ENCODE measurements at regions not wholly inside any gene's neighbourhood (a gene's known extent, or its start where the extent isn't known, plus 50 kb on each side); places are given as distances from the start of the nearest gene placed in this dataset.

DNA sequence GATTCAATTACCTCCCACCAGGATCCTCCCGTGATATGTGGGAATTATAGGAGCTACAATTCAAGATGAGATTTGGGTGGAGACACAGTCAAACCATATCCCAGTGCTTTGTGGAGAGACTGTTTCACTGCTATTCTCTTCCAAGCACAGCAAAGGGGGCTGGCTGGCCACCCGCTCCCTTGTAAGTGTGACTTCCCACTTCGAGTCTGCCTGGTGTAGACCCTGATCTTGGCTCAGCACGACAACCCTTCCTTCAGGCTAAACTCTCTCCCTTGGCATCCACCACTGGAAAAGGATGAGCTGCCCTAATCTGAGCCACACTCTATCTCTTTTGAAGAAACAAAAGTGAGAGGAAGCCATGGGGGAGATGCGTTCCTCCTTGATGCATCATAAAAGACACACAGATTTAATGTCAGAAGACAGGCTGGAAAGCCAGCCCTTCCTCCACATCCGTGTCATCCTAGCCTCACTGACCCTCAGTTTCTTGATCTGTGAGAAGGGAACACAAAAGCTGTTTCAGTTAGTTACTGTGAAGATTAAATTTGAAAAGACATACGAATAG lies 64.7 kb upstream of the CDON start:
- H3K4me3 ChIP-seq (ENCODE audit: low read depth, low read length): no peak overlapping the region
- no peak overlapping the region for H3K27ac ChIP-seq (ENCODE audit: low read depth, low read length)
- H3K36me3 ChIP-seq (ENCODE audit: insufficient read depth, low read length): no peaks in the 10 kb centered on the region
- H3K4me1 ChIP-seq (ENCODE audit: control insufficient read depth, insufficient read depth, low read length, unreplicated experiment): no peaks in the 10 kb centered on the region
- peaks cover 21% of the 10 kb centered on the region for H3K27me3 ChIP-seq (ENCODE audit: insufficient read depth, low read length)
- no peak overlapping the region for H2AFZ ChIP-seq (ENCODE audit: low read length, unreplicated experiment)
- H3K79me2 ChIP-seq (ENCODE audit: control insufficient read depth, insufficient read depth, low read length, unreplicated experiment): no peaks in the 10 kb centered on the region

- no peak overlapping the region for H3K4me3 ChIP-seq (ENCODE audit: low read depth, low read length)
- H3K4me1 ChIP-seq (ENCODE audit: control insufficient read depth, insufficient read depth, low read length, unreplicated experiment): no peaks in the 10 kb centered on the region
- no peaks in the 10 kb centered on the region for H3K36me3 ChIP-seq (ENCODE audit: insufficient read depth, low read length)
- no peaks in the 10 kb centered on the region for H3K79me2 ChIP-seq (ENCODE audit: control insufficient read depth, insufficient read depth, low read length, unreplicated experiment)
- H3K27me3 ChIP-seq (ENCODE audit: insufficient read depth, low read length): peaks cover 14% of the 10 kb centered on the region
- no peak overlapping the region for H2AFZ ChIP-seq (ENCODE audit: low read length, unreplicated experiment)
- H3K27ac ChIP-seq (ENCODE audit: low read depth, low read length): no peak overlapping the region
Measured at GRCh38 chr11:126124231-126124661, 61.6 kb upstream of the CDON start.

- H3K27me3 ChIP-seq (ENCODE audit: insufficient read depth, low read length): peaks cover 10% of the 10 kb centered on the region
- H2AFZ ChIP-seq (ENCODE audit: low read length, unreplicated experiment): no peak overlapping the region
- H3K4me3 ChIP-seq (ENCODE audit: low read depth, low read length): no peak overlapping the region
- H3K4me1 ChIP-seq (ENCODE audit: control insufficient read depth, insufficient read depth, low read length, unreplicated experiment): no peaks in the 10 kb centered on the region
- H3K36me3 ChIP-seq (ENCODE audit: insufficient read depth, low read length): no peaks in the 10 kb centered on the region
- H3K79me2 ChIP-seq (ENCODE audit: control insufficient read depth, insufficient read depth, low read length, unreplicated experiment): no peaks in the 10 kb centered on the region
- no peak overlapping the region for H3K27ac ChIP-seq (ENCODE audit: low read depth, low read length)
Measured at GRCh38 chr11:126123686-126124085, 61.0 kb upstream of the CDON start.

DNA sequence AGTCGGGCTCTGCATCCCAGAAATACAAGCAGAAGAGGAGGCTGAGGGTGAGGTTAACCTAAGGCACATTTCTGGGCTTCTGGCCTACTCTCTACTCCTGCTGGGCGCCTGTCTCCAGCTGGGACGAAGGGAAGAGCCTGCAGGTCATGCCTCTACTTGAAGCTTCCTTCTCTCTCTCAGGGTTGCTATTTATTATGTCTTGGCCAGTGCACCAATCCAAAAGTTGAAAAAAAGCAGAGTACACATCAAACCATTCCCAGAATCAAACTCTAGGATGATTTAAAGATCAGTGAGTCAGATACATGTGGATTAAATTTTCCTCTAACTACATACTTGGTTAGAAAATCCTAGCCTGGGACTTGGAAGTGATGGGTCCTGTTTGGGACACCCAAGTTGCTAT lies 60.2 kb upstream of the CDON start:
- no peak overlapping the region for H3K4me3 ChIP-seq (ENCODE audit: low read depth, low read length)
- H3K27ac ChIP-seq (ENCODE audit: low read depth, low read length): no peak overlapping the region
- no peaks in the 10 kb centered on the region for H3K36me3 ChIP-seq (ENCODE audit: insufficient read depth, low read length)
- H3K4me1 ChIP-seq (ENCODE audit: control insufficient read depth, insufficient read depth, low read length, unreplicated experiment): no peaks in the 10 kb centered on the region
- no peaks in the 10 kb centered on the region for H3K79me2 ChIP-seq (ENCODE audit: control insufficient read depth, insufficient read depth, low read length, unreplicated experiment)
- no peak overlapping the region for H2AFZ ChIP-seq (ENCODE audit: low read length, unreplicated experiment)
- 0 out of 2 replicates have a peak, but pooled peaks cover 4% of the 10 kb centered on the region for H3K27me3 ChIP-seq (ENCODE audit: insufficient read depth, low read length)

DNA sequence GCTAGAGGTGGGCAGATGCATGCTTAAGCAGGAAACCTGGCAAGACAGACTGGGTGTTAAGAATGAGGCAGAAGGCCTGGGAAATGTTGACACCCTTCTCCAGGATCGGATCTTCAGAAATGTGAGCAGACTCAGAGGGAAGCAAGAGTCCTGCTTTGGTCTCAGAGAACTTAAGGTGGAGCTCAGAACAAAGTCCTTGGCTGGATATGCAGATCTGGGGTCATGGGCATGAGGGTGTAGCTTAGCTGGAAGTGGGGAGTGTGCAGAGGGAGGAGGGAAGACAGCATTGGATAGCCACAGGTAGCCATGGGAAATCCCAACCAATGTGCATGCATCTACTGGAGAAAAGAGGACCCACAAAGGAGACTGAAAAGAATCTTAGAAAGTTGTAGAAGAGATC lies 58.6 kb upstream of the CDON start:
- Histone ChIP-seq H2AFZ (ENCODE audit: low read length, unreplicated experiment) (no peak overlapping the region), H3K36me3 (ENCODE audit: insufficient read depth, low read length) (no peaks in the 10 kb centered on the region), H3K4me3 (ENCODE audit: low read depth, low read length) (no peak overlapping the region), H3K27ac (ENCODE audit: low read depth, low read length) (no peak overlapping the region), H3K79me2 (ENCODE audit: control insufficient read depth, insufficient read depth, low read length, unreplicated experiment) (no peaks in the 10 kb centered on the region), H3K4me1 (ENCODE audit: control insufficient read depth, insufficient read depth, low read length, unreplicated experiment) (peaks cover 5% of the 10 kb centered on the region), H3K27me3 (ENCODE audit: insufficient read depth, low read length) (no peaks in the 10 kb centered on the region)

- peaks cover 30% of the 10 kb centered on the region for H3K4me1 ChIP-seq (ENCODE audit: control insufficient read depth, insufficient read depth, low read length, unreplicated experiment)
- H3K27ac ChIP-seq (ENCODE audit: low read depth, low read length): no peak overlapping the region
- H3K79me2 ChIP-seq (ENCODE audit: control insufficient read depth, insufficient read depth, low read length, unreplicated experiment): no peaks in the 10 kb centered on the region
- H2AFZ ChIP-seq (ENCODE audit: low read length, unreplicated experiment): no peak overlapping the region
- H3K4me3 ChIP-seq (ENCODE audit: low read depth, low read length): no peak overlapping the region
- H3K36me3 ChIP-seq (ENCODE audit: insufficient read depth, low read length): no peaks in the 10 kb centered on the region
- no peaks in the 10 kb centered on the region for H3K27me3 ChIP-seq (ENCODE audit: insufficient read depth, low read length)
Measured at GRCh38 chr11:126118806-126119205, 56.1 kb upstream of the CDON start.

GRCh38 chr11:126115816-126116331 lies 53.2 kb upstream of the CDON start:
- peaks cover 53% of the 10 kb centered on the region for H3K4me1 ChIP-seq (ENCODE audit: control insufficient read depth, insufficient read depth, low read length, unreplicated experiment)
- no peak overlapping the region for H2AFZ ChIP-seq (ENCODE audit: low read length, unreplicated experiment)
- H3K27ac ChIP-seq (ENCODE audit: low read depth, low read length): peak overlapping the region; percentile 95
- peak overlapping the region; percentile 42; the same call in 1 of the 2 replicates for H3K4me3 ChIP-seq (ENCODE audit: low read depth, low read length)
- no peaks in the 10 kb centered on the region for H3K79me2 ChIP-seq (ENCODE audit: control insufficient read depth, insufficient read depth, low read length, unreplicated experiment)
- no peaks in the 10 kb centered on the region for H3K27me3 ChIP-seq (ENCODE audit: insufficient read depth, low read length)
- no peaks in the 10 kb centered on the region for H3K36me3 ChIP-seq (ENCODE audit: insufficient read depth, low read length)

- H3K27ac ChIP-seq (ENCODE audit: low read depth, low read length): peak overlapping the region; percentile 95
- H3K4me3 ChIP-seq (ENCODE audit: low read depth, low read length): peak overlapping the region; percentile 42; the same call in 1 of the 2 replicates
- H3K4me1 ChIP-seq (ENCODE audit: control insufficient read depth, insufficient read depth, low read length, unreplicated experiment): peaks cover 61% of the 10 kb centered on the region
- H2AFZ ChIP-seq (ENCODE audit: low read length, unreplicated experiment): peak overlapping the region; percentile 82
- H3K27me3 ChIP-seq (ENCODE audit: insufficient read depth, low read length): no peaks in the 10 kb centered on the region
- H3K79me2 ChIP-seq (ENCODE audit: control insufficient read depth, insufficient read depth, low read length, unreplicated experiment): no peaks in the 10 kb centered on the region
- H3K36me3 ChIP-seq (ENCODE audit: insufficient read depth, low read length): no peaks in the 10 kb centered on the region
Measured at GRCh38 chr11:126115127-126115495, 52.4 kb upstream of the CDON start.

DNA sequence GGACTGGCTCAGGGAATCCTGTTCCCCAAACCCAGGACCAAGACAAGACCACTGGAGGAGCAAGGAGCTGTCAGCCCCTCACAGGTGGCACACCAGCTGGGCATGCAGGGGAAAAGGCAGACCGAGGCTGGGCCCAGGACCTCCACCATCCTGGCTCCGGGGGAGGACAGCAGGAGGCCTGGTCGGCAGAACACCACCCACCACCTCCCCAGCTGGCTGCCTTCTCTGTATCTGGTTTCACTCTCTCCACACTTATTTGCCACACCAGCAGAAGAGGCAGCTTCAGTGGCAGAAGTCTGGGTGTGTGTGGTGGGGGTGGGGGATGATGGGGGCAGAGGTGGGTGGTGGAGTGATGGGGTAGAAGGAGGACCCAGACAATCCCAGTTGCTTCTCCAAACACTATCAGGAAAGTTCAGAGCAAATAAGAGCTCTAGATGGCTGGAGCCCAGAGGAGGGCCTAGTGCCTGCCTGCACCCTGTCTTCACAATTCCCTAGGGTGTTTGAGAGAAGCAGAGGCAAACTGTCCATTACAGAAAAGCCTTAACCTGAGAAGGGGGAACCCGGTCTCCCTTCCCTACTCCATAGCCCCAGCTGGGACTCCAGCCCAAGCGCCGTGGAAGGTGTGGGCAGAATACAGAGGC lies 51.9 kb upstream of the CDON start:
- Histone ChIP-seq H3K4me1 (ENCODE audit: control insufficient read depth, insufficient read depth, low read length, unreplicated experiment) (peaks cover 66% of the 10 kb centered on the region), H2AFZ (ENCODE audit: low read length, unreplicated experiment) (peak overlapping the region; percentile 82), H3K79me2 (ENCODE audit: control insufficient read depth, insufficient read depth, low read length, unreplicated experiment) (no peaks in the 10 kb centered on the region), H3K27me3 (ENCODE audit: insufficient read depth, low read length) (no peaks in the 10 kb centered on the region), H3K27ac (ENCODE audit: low read depth, low read length) (peak overlapping the region; percentile 95), H3K4me3 (ENCODE audit: low read depth, low read length) (peak overlapping the region; percentile 43; the same call in 1 of the 2 replicates), H3K36me3 (ENCODE audit: insufficient read depth, low read length) (no peaks in the 10 kb centered on the region)

DNA sequence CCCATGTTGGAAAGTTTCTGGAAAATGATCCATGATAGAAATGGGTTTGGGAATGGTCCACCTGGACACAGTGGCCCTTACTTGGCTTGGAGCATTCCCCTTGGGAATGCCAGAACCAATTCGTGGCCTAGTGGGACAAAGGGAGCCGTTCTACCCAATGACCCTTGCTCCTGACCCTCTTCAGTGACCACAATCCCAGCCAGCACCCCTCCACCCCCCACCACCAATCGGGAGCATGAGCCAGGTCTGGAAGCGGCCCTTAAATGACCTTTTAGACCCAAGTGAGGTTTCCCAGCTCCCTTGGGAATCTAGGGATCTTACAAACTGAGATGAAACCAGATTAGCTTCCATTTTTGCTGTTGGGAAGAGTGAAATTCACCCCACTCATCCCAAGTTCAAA lies 51.3 kb upstream of the CDON start:
- Histone ChIP-seq H3K27ac (ENCODE audit: low read depth, low read length) (peak overlapping the region; percentile 95), H3K36me3 (ENCODE audit: insufficient read depth, low read length) (no peaks in the 10 kb centered on the region), H3K4me1 (ENCODE audit: control insufficient read depth, insufficient read depth, low read length, unreplicated experiment) (peaks cover 69% of the 10 kb centered on the region), H3K27me3 (ENCODE audit: insufficient read depth, low read length) (no peaks in the 10 kb centered on the region), H2AFZ (ENCODE audit: low read length, unreplicated experiment) (peak overlapping the region; percentile 40), H3K4me3 (ENCODE audit: low read depth, low read length) (peak overlapping the region; percentile 43; the same call in 1 of the 2 replicates), H3K79me2 (ENCODE audit: control insufficient read depth, insufficient read depth, low read length, unreplicated experiment) (no peaks in the 10 kb centered on the region)

- Histone ChIP-seq H2AFZ (ENCODE audit: low read length, unreplicated experiment) (peak overlapping the region; percentile 40), H3K4me1 (ENCODE audit: control insufficient read depth, insufficient read depth, low read length, unreplicated experiment) (peaks cover 69% of the 10 kb centered on the region), H3K4me3 (ENCODE audit: low read depth, low read length) (no peak overlapping the region)
Measured at GRCh38 chr11:126113515-126113957, 50.9 kb upstream of the CDON start.

More at GRCh38 chr11:126113515-126113957, 50.9 kb upstream of the CDON start:
- no peaks in the 10 kb centered on the region for H3K27me3 ChIP-seq (ENCODE audit: insufficient read depth, low read length)
- H3K79me2 ChIP-seq (ENCODE audit: control insufficient read depth, insufficient read depth, low read length, unreplicated experiment): no peaks in the 10 kb centered on the region
- no peaks in the 10 kb centered on the region for H3K36me3 ChIP-seq (ENCODE audit: insufficient read depth, low read length)
- peak overlapping the region; percentile 95 for H3K27ac ChIP-seq (ENCODE audit: low read depth, low read length)
